IPS-NIHi7 (cell line): ENCODE measurements at regions not wholly inside any gene's neighbourhood (a gene's known extent, or its start where the extent isn't known, plus 50 kb on each side); places are given as distances from the start of the nearest gene placed in this dataset.
A peak's percentile ranks its signal among the peaks of the same experiment; 100 is the strongest.
"Not testable (repeated sequence)": the region's sequence is repeated elsewhere in the genome, so short reads cannot be mapped to it uniquely, and the experiment has no call there.

Experiments
- DNase-seq: peaks from one replicate; pipeline ENCODE4 v3.0.0; 2012; ENCODE audit warnings: mixed read lengths; ENCODE audit errors: extremely low spot score

DNA sequence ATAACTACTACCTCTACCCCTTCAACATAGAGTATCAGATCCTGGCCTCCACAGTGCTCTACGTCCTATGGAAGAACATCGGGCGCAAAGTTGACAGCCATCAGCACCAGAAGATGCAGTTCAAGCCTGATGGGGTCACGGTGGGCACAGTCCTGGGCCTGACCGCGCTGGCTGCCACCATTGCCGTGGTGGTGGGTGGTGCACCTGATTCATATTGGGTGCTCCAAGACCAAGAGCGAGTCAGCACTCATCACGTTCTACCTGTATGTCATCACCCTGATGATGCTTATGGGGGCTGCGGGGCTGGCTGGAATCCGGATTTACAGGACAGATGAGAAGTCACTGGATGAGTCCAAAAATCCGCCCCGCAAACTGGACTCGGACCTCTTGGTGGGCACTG, 846.4 kb downstream of the RPIA start:
- not testable (repeated sequence) for DNase-seq

DNA sequence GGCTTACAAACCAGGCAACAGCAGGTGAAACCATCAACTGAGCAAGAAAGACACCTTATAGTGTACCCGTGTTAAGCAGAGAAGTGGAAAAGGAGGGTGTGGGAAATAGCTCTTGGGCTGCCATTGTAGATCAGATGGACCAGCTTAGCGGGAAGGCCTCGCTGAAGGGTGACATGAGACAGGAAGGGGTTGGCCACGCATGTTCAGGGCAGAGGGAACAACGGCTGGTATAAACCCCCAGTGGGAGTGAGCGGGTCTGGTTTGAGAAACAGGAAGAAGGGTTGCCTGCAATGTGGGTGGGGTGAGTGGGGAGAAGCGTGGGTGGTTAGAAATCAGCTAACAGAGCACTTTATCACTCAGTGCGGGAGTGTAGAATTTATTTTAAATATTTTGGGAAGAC, 852.6 kb downstream of the RPIA start:
- DNase-seq = not testable (repeated sequence)

DNA sequence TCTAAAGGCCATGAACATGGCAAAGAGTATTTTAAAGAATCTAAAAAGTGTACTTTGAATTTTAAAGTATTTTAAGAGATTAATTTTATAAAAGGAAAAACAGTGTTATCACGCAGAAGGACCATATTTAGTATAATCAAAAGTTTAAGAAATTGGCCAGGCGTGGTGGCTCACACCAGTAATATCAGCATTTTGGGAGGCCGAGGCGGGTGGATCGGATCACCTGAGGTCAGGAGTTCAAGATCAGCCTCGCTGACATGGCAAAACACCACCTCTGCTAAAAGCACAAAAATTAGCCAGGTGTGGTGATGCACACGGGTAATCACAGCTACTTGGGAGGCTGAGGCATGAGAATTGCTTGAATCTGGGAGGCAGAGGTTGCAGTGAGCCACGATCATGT, 887.7 kb downstream of the RPIA start:
- not testable (repeated sequence) for DNase-seq

DNA sequence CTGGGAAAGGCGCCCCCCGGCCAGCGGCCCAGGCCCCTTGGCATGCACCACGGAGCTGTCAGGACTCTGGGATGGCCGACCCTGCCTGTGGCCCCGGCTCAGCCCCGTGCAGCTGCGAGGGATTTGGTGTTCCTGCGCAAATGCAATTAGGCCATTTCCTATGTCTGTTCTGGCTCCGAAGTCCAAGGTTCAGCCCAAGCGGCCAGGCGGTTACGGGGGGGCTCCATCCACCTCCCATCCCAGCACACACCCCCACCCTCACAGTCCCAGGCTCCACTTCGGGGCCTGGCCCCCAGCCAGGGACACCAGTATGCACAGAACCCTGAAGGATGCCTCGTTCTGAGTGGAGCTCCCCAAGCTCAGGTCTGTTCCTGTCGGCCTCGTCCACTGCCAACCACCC, 891.3 kb downstream of the RPIA start:
- DNase-seq = not testable (repeated sequence)

DNA sequence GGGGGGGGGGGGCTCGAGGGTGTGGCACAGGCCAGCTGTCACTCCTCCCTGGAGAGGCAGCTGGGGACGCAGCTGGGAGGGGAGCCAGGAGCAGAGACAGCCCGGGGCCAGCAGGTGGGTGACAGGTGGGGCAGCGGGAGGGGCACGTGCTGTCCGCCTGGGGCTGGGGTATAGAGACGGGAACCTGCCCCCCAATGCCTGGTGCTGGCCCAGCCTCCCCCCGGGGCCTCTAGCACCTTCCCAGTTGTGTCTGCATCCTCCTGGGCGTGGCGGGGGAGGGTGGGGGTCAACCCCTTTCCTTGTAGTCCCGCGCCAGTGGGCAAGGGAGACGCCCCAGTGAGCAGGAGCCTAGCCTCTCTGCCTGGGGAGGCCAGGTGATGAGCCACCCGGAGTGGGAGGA, 892.6 kb downstream of the RPIA start:
- not testable (repeated sequence) for DNase-seq

DNA sequence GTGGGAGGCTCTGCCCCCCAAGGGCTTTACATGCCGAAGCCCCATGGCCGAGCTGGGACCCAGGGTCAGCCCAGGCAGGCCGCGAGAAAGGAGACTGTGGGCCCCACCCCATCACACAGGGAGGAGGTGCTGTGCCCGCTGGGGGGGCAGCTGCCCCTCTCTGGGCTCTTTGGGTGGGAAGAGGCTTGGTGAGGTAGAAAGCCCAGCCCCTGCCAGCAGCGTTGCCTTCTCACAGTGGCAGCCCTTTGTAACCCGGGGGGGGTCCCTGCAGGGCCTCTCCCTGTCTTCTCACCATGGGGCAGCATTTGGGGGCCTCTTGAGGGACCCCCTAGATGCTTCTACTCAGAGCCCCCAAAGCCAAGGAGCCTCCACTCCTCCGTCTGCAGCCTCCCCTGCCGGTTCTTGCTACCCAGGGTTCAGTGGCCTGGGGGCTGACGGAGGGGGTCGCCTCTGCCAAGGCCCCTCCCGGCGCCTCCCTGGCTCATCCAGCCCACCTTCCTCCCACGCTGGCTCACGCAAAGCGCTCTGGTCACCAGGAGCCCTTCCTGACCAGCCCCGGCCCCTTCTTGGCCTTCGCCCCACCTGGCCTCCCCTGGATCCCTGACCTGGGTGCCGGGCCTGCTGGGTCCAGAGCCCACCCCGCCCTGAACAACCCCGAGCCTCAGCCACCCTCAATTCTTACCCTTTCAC, 893.5 kb downstream of the RPIA start:
- not testable (repeated sequence) for DNase-seq

DNA sequence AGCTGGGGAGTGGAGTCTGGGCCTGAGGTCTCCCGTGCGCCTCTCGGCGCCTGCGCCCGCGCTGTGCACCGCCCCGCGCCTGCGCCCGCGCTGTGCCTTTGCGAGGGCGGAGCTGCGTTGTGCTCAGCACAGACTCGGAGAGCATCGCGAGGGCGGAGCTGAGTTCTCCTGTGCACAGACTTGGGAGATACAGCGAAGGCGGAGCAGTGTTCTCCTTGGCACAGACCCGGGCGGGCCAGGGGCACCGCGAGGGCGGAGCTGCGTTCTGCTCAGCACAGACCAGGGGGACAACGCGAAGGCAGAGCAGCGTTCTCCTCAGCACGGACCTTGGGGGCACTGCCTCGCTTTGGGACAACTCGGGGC, 894.1 kb downstream of the RPIA start:
- DNase-seq = not testable (repeated sequence)

DNA sequence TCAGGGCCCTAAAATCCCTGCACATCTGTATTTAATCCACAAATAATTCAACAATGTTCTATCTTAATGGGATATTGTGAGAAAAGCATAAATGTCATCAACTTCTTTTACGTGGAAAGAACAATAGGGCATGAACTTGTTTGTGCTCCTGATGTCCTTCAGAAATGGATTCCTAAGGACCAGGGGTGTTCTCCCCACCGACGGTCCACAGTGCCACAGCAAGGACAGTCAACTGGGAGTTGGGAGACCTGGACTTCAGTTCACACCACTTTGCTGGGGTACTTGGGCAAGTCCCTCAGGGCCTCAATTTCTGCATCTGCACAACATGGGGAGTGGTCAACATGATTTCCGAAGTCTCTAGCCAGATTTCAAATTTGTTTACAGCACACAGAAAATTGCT, 908.4 kb downstream of the RPIA start:
- DNase-seq = not testable (repeated sequence)

DNA sequence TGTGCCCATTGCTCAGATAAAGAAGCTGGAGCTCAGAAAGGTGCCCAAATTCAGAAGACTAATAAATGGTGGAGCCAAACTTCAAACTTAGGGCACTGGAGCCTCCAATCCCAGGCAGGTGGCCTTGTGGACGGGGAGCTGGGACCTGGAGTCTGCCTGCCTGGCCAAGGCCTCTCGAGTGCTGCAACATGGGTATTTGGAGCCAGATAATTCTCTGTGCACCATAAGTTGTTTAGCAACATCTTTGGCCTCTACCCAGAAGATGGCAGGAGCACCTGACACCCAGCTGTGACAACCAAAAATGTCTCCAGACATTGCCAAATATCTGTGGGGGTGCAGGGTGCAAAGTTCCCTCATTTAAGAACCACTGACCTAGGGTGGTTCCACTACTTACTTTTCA, 915.0 kb downstream of the RPIA start:
- not testable (repeated sequence) for DNase-seq

DNA sequence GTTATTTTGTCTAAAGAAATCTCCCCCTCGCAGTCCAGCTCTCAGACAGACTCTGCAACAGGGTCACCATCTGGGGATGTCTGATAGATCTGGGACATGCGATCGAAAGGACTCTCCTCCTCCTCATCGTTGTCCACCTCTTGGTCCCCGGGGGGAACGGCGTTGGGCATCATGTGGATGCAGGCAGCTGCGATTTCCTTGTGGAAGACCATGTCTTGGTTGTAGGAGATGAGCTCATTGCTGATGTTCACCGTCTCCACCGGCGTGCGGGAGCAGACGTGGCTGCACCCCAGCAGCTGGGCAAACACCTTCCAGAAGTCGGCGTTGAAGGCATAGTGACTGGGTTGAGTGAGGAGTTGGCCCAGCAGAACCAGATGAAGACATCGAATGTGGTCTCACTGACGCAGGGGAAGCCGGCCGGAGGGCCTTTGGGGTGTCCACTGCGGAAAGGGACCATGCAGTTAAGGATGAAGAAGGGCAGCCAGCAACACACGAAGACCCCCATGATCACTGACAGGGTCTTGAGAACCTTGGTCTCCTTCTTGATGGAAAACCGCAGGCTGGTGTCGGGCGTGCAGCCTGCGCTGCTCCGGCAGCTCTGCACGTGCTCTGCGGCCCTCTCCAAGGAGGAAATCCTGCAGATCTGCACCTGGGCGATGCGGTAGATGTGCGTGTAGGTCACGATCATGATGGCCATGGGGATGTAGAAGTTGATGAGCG, 918.9 kb downstream of the RPIA start:
- peak; percentile 1 for DNase-seq

DNA sequence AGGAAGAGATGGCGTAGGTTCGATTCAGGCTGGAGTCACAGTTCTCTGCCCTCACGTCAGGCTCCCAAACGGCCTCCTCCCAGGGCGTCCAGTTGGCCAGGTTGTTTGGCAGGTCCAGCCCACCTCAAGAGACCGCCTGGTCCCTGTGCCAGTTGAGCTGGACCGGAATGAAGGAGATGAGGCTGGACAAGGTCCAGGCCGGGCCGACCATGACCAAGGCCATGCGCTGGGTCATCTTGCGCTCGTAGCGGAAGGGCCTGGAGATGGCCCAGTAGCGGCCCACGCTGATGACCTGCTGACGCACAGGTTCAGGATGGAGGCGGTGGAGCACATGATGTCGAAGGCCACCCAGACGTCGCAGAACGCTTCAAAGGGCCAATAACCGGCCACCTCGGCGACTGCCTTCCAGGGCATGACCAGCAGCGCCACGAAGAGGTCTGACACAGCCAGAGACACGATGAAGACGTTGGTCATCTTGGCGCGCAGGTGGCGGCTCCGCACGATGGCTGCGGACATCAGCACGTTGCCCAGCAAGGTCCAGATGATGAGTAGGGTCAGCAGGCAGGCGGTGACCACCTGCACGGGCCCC, 919.5 kb downstream of the RPIA start:
- not testable (repeated sequence) for DNase-seq

DNA sequence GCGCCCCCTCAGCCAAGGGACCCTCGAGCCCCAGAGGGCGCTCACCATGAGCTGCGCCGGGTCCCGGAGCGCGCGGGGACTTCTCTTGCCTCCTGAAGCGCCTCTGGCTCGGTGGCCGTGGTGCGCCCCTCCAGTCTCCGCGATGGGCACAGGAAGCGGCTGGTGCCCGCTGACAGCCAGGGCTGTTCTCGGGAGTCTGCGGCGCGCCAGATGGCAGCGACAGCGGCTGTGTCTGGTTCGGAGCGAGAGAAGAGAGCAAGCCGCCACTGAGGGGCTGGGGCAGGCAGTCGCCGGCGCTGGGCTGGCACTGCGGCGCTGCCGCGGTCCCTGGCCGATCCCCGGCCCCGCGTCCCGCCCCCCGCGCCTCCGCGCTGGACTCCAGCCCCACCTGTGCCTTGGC, 920.2 kb downstream of the RPIA start:
- not testable (repeated sequence) for DNase-seq

DNA sequence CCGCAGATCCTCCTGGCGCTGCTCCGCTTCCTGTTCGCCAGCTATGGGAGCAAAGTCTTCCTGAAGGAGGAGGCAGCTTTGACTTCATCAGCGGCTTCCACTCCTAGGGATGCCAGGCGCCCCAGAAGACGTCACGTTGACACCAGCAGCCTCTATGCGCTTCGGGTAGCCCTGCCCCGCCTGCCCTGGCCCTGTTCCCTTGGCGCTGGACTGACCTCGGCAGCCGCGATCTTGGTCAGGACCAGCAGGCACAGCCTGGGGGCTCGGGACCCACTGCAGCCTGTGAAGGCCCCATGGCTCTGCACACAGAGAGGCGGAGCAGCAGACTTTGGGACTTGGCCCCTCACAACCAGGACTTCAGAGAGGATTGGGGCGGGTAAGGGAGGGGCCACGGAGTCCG, 957.8 kb downstream of the RPIA start:
- not testable (repeated sequence) for DNase-seq

DNA sequence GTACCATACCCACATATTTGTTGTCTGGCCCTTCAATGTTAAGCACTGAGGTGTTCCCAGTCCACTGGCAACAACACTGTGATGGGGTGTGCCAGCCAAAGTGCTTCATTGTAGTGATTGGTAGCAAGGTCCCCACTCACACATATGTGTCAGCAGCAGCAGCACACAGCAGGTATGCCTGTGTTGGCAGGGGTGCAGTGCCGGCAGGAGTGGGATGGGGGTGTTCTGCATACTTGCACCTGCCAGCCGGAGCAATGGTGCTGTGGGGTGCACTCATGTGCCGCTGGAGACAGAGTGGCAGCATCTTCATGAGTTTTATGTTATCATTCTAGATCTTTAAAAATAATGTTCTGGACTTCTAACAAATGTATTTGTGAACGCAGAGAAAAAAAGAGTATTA, 987.8 kb downstream of the RPIA start:
- not testable (repeated sequence) for DNase-seq
